ENCODE measurements at regions not wholly inside any gene's neighbourhood (a gene's known extent, or its start where the extent isn't known, plus 50 kb on each side); places are given as distances from the start of the nearest gene placed in this dataset.

- TF ChIP-seq CTCF (conservative IDR thresholded peaks at IDR 0.05; ENCODE audit: low read depth in 2 of 2) (no peak), EZH2 (IDR thresholded peaks at IDR 0.05; ENCODE audit: low read depth, unreplicated experiment) (no peak), REST (IDR thresholded peaks at IDR 0.05; ENCODE audit: unreplicated experiment) (no peak), POLR2AphosphoS5 (IDR thresholded peaks at IDR 0.05; ENCODE audit: low read depth) (no peak), STAT1 (IDR thresholded peaks at IDR 0.05; ENCODE audit: unreplicated experiment) (no peak), JUNB (IDR thresholded peaks at IDR 0.05; ENCODE audit: unreplicated experiment) (no peak), EZH2phosphoT487 (IDR thresholded peaks at IDR 0.05; ENCODE audit: unreplicated experiment) (no peak), ZNF331 (CRISPR knock-in tag; IDR thresholded peaks at IDR 0.05; ENCODE audit: low read depth) (no peak), CREB1 (CRISPR knock-in tag; IDR thresholded peaks at IDR 0.05; ENCODE audit: low read depth) (no peak), ETS1 (IDR thresholded peaks at IDR 0.05) (no peak), NANOG (IDR thresholded peaks at IDR 0.05; ENCODE audit: borderline replicate concordance) (no peak), ZNF114 (CRISPR knock-in tag; IDR thresholded peaks at IDR 0.05) (no peak)
Observed at GRCh38 chr14:84071061-84071460, 1458.9 kb upstream of the FLRT2 start.

Measured in GM23338 (cell line).